Thoracic aorta (tissue), 2 donors: ENCODE measurements at regions not wholly inside any gene's neighbourhood (a gene's known extent, or its start where the extent isn't known, plus 50 kb on each side); places are given as distances from the start of the nearest gene placed in this dataset.

Source experiments
- ATAC-seq: fragments of 150-250 bp; one replicate; pipeline ENCODE4 v1.8.0; 2017; ENCODE audit warnings: low read depth; ENCODE audit not compliant: insufficient number of reproducible peaks, low FRiP score
- DNase-seq: peaks from one replicate; pipeline ENCODE4 v3.0.0-alpha.2; 2020; ENCODE audit warnings: low spot score
- H3K27ac ChIP-seq, 2 donors: fragments of 200-600 bp; sonication (generic); 1 replicate in 1 of 2; 2 replicates in 1 of 2; pipeline ENCODE4 v1.5.1; 2016; ENCODE audit warnings: mild to moderate bottlenecking in 2 of 2, moderate library complexity in 2 of 2
- H3K27me3 ChIP-seq: fragments of 200-600 bp; sonication (generic); replicated peaks from 2 replicates; pipeline ENCODE4 v1.6.0; 2016; ENCODE audit warnings: mild to moderate bottlenecking; ENCODE audit not compliant: insufficient read depth
- H3K36me3 ChIP-seq: fragments of 200-600 bp; sonication (generic); one replicate; pipeline ENCODE4 v1.5.1; 2016
- H3K4me1 ChIP-seq, 2 donors: fragments of 200-600 bp; sonication (generic); 1 replicate in 1 of 2; 2 replicates in 1 of 2; pipeline versions ENCODE4 v1.5.1 to v1.6.0; 2016; ENCODE audit warnings: low read depth in 2 of 2, mild to moderate bottlenecking in 1 of 2; ENCODE audit not compliant: control insufficient read depth in 1 of 2
- H3K4me3 ChIP-seq: fragments of 200-600 bp; sonication (generic); 2 replicates; pipeline ENCODE4 v1.5.1; 2016; ENCODE audit warnings: mild to moderate bottlenecking
- H3K9me3 ChIP-seq: fragments of 200-600 bp; sonication (generic); 2 replicates; pipeline ENCODE4 v1.5.1; 2016
- TF ChIP-seq, protein P1 (sequence below): fragments of 200-600 bp; sonication (generic); IDR thresholded peaks from one replicate; pipeline ENCODE4 v1.5.1; 2019; ENCODE audit warnings: antibody characterized with exemption

DNA sequence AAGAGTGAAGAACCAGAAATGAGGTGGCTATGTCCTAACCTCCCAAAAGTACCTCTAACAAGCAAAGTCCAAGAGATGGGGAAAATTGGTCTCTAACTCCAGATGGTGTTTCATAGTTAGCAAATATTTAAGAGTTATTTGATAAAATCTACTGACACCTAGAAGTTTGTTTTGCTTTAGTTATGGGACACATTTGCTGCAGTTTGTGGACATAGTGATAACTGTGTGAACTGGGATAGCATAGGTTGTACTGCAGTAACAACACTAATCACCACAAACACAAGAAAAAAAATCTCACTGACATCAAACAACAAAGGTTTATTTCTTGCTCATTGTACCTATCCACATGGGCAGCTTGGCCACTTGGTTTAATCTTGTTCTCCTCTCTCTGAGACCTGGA lies 965.0 kb upstream of the SPRY2 start:
- DNase-seq = no peak
- Histone ChIP-seq H3K4me3 (no peak overlapping the region), H3K36me3 (no peaks in the 10 kb centered on the region), H3K4me1 (no peaks in the 10 kb centered on the region), H3K27me3 (no peaks in the 10 kb centered on the region), H3K9me3 (no peaks in the 10 kb centered on the region), H3K27ac (no peak overlapping the region)
- TF ChIP-seq, protein P1, sequence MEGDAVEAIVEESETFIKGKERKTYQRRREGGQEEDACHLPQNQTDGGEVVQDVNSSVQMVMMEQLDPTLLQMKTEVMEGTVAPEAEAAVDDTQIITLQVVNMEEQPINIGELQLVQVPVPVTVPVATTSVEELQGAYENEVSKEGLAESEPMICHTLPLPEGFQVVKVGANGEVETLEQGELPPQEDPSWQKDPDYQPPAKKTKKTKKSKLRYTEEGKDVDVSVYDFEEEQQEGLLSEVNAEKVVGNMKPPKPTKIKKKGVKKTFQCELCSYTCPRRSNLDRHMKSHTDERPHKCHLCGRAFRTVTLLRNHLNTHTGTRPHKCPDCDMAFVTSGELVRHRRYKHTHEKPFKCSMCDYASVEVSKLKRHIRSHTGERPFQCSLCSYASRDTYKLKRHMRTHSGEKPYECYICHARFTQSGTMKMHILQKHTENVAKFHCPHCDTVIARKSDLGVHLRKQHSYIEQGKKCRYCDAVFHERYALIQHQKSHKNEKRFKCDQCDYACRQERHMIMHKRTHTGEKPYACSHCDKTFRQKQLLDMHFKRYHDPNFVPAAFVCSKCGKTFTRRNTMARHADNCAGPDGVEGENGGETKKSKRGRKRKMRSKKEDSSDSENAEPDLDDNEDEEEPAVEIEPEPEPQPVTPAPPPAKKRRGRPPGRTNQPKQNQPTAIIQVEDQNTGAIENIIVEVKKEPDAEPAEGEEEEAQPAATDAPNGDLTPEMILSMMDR = no peak
- no peak for ATAC-seq

DNA sequence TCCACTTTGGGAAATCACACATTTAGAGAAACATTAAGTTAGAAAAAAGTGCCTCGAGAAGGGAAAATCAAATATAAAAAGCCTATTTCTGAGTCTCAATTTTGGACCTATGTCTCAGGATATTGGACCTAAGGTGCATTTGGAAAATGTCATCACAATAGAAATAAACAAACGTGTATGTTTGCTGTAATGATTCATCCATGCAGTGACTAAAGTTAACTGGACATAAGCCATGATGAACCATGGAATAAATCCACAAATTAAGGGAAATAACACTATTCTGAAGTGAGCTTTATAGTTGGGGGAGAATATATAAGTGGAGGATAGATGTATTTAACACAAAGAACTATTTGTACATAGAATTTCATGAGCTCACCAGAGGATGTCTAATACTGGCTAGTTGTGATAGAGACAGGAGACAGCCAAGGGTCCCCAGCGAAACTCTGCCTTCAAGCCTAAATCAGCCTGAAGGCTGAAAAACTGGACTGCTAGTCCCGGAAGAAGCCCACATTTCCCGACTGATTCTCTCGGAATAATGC lies 963.3 kb upstream of the SPRY2 start:
- H3K9me3 ChIP-seq = no peaks in the 10 kb centered on the region
- TF ChIP-seq, protein P1 = no peak

DNA sequence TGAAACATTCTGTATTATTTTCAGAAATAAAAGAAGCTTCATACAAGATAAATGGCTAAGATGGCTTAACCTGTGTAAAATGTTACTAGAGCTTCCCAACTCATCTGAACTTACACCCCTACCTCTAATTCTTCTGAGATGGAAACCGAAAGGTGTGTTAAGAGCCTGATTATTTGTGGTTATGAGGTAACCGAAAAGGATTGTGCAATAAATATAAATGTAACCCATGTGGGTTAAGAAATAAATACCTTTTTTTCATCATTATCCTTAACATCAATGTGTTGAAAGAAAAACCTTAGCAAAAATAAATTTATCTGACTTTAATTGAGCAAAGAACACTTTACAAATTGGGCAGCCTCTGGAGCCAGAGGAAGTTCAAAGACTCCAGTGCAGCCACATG lies 961.8 kb upstream of the SPRY2 start:
- TF ChIP-seq, protein P1 = no peak
- no peak overlapping the region for H3K27ac ChIP-seq

More for the DNA sequence above, 963.3 kb upstream of the SPRY2 start:
- no peak overlapping the region for H3K27ac ChIP-seq
- no peaks in the 10 kb centered on the region for H3K27me3 ChIP-seq
- ATAC-seq (no peak), DNase-seq (no peak)
- no peaks in the 10 kb centered on the region for H3K4me1 ChIP-seq
- no peak overlapping the region for H3K4me3 ChIP-seq
- H3K36me3 ChIP-seq = no peaks in the 10 kb centered on the region

DNA sequence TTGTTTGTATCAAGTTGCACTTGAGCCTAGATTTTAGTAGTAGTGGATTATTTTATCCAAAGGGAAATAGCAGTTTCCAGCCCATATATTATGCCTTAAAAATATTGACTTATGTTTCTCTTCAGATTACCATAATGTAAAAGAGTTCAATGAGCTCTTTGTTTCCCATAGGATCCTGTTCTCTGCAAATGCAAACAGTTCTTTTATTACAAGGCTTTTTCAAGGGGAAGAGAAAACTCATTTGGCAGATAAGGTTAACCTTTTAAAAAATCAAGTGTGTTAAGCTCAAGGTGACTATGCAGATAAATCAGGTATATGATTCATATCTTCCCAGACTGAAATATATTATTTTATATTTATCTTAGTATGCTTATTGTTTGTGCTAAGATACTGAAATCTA lies 961.2 kb upstream of the SPRY2 start:
- no peaks in the 10 kb centered on the region for H3K36me3 ChIP-seq
- TF ChIP-seq, protein P1 = no peak
- no peak overlapping the region for H3K27ac ChIP-seq
- no peaks in the 10 kb centered on the region for H3K27me3 ChIP-seq
- no peaks in the 10 kb centered on the region for H3K9me3 ChIP-seq
- H3K4me1 ChIP-seq = no peaks in the 10 kb centered on the region
- ATAC-seq = no peak
- no peak for DNase-seq
- H3K4me3 ChIP-seq = no peak overlapping the region

More for the DNA sequence above, 961.8 kb upstream of the SPRY2 start:
- Histone ChIP-seq H3K36me3 (no peaks in the 10 kb centered on the region), H3K4me1 (no peaks in the 10 kb centered on the region), H3K4me3 (no peak overlapping the region), H3K9me3 (no peaks in the 10 kb centered on the region), H3K27me3 (no peaks in the 10 kb centered on the region)
- ATAC-seq = no peak
- no peak for DNase-seq

DNA sequence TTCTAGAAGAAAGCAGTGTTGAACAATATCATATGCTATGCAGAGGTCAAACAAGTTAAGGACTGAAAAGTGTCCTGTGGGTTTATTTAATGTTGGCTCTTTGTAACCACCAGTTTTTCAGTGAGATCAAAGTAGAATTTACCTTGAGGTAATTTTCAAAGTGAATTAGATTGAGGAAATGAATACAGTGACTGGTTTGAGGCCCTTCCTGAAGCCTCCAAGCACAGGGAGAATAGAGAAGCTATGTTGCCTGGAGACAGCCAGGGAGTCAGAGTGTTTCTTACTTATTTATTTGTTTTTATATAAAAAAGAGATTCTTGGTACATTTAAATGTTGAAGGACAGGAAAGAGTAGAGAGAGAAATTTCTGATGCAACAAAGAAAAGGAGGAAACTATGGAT lies 954.3 kb upstream of the SPRY2 start:
- no peak overlapping the region for H3K27ac ChIP-seq
- DNase-seq (no peak), ATAC-seq (no peak)
- no peaks in the 10 kb centered on the region for H3K36me3 ChIP-seq
- no peak overlapping the region for H3K4me3 ChIP-seq
- no peaks in the 10 kb centered on the region for H3K4me1 ChIP-seq
- TF ChIP-seq, protein P1 = no peak
- H3K9me3 ChIP-seq = no peaks in the 10 kb centered on the region
- no peaks in the 10 kb centered on the region for H3K27me3 ChIP-seq
